ENCODE measurements at regions not wholly inside any gene's neighbourhood (a gene's known extent, or its start where the extent isn't known, plus 50 kb on each side); places are given as distances from the start of the nearest gene placed in this dataset.

- Histone ChIP-seq H3K27ac (ENCODE audit: low read length) (no peak overlapping the region), H3K27me3 (ENCODE audit: control insufficient read depth, insufficient read depth, low read length) (peaks cover 2% of the 10 kb centered on the region; the same call in 1 of the 2 replicates), H3K36me3 (ENCODE audit: control insufficient read depth, insufficient read depth, low read length) (no peaks in the 10 kb centered on the region), H3K4me1 (ENCODE audit: control insufficient read depth, insufficient read depth, low read length) (no peaks in the 10 kb centered on the region; the same call in 1 of the 2 replicates), H3K4me3 (ENCODE audit: low read depth in 2 of 2, low read length in 2 of 2) (no peak overlapping the region), H3K9me3 (ENCODE audit: control insufficient read depth, insufficient read depth, low read depth, low read length) (no peaks in the 10 kb centered on the region)
- intact Hi-C loops (cut with micrococcal nuclease; ENCODE audit: unreplicated experiment) = no loop called here
- POLR2A ChIA-PET = no interaction called here
- TF ChIP-seq SIN3A (IDR thresholded peaks at IDR 0.05; ENCODE audit: borderline replicate concordance, insufficient read depth, low read depth, low read length) (no peak), TCF7L2 (IDR thresholded peaks at IDR 0.05; ENCODE audit: low read depth, low read length) (no peak), POLR2AphosphoS5 (IDR thresholded peaks at IDR 0.05; ENCODE audit: low read depth, low read length) (no peak), CTCF (IDR thresholded peaks at IDR 0.05) (no peak)
- TF ChIP-seq, protein P1, sequence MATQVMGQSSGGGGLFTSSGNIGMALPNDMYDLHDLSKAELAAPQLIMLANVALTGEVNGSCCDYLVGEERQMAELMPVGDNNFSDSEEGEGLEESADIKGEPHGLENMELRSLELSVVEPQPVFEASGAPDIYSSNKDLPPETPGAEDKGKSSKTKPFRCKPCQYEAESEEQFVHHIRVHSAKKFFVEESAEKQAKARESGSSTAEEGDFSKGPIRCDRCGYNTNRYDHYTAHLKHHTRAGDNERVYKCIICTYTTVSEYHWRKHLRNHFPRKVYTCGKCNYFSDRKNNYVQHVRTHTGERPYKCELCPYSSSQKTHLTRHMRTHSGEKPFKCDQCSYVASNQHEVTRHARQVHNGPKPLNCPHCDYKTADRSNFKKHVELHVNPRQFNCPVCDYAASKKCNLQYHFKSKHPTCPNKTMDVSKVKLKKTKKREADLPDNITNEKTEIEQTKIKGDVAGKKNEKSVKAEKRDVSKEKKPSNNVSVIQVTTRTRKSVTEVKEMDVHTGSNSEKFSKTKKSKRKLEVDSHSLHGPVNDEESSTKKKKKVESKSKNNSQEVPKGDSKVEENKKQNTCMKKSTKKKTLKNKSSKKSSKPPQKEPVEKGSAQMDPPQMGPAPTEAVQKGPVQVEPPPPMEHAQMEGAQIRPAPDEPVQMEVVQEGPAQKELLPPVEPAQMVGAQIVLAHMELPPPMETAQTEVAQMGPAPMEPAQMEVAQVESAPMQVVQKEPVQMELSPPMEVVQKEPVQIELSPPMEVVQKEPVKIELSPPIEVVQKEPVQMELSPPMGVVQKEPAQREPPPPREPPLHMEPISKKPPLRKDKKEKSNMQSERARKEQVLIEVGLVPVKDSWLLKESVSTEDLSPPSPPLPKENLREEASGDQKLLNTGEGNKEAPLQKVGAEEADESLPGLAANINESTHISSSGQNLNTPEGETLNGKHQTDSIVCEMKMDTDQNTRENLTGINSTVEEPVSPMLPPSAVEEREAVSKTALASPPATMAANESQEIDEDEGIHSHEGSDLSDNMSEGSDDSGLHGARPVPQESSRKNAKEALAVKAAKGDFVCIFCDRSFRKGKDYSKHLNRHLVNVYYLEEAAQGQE (IDR thresholded peaks at IDR 0.05; ENCODE audit: insufficient read depth in 1 of 2, low read depth in 2 of 2, low read length in 1 of 2) = no peak
- no TSS peak for BruUV-seq (replicated peaks)
- DNase-seq (ENCODE audit: low read depth, low spot score) (no peak), ATAC-seq (no peak)
- CTCF ChIA-PET = no interaction called here
- in situ Hi-C loops (cut with HindIII; ENCODE audit: low pct_unique_long_range_greater_than_20kb, low sequenced_read_pairs) = no loop called here
These were observed 100.4 kb downstream of the CD47 start for GRCh38 chr3:107990433-107990832.

DNA sequence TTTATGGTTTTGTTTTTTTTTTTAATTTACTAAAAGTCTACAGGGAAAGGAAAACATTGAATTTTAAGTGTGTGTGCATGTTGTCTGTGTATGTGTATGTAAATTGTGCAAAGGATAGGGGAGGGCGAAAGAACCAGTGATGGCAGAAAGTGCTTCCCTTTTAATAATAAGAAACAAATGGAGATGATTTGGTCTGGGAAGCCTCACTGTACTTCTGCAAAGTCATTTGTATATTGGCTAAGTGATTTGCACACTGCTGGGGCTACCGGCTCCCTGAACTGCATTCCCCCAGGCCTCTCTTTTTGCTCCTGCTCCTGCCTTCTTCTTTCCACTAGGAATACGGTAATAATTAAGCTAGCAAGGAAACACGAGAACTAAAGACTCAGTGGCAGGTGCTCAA is 101.2 kb downstream of the CD47 start:
- H3K27ac ChIP-seq (ENCODE audit: low read length) = no peak overlapping the region

More for the DNA sequence above, 101.2 kb downstream of the CD47 start:
- CTCF ChIA-PET = no interaction called here
- no peaks in the 10 kb centered on the region; the same call in 1 of the 2 replicates for H3K4me1 ChIP-seq (ENCODE audit: control insufficient read depth, insufficient read depth, low read length)
- ATAC-seq (no peak), DNase-seq (ENCODE audit: low read depth, low spot score) (no peak)
- no peaks in the 10 kb centered on the region for H3K9me3 ChIP-seq (ENCODE audit: control insufficient read depth, insufficient read depth, low read depth, low read length)
- H3K4me3 ChIP-seq (ENCODE audit: low read depth in 2 of 2, low read length in 2 of 2) = no peak overlapping the region
- TF ChIP-seq TCF7L2 (IDR thresholded peaks at IDR 0.05; ENCODE audit: low read depth, low read length) = no peak
- TF ChIP-seq POLR2AphosphoS5 (IDR thresholded peaks at IDR 0.05; ENCODE audit: low read depth, low read length) = no peak
- TF ChIP-seq, protein P1 (IDR thresholded peaks at IDR 0.05; ENCODE audit: insufficient read depth in 1 of 2, low read depth in 2 of 2, low read length in 1 of 2) = no peak
- no peak for TF ChIP-seq CTCF (IDR thresholded peaks at IDR 0.05)
- no peak for TF ChIP-seq SIN3A (IDR thresholded peaks at IDR 0.05; ENCODE audit: borderline replicate concordance, insufficient read depth, low read depth, low read length)
- no peaks in the 10 kb centered on the region for H3K36me3 ChIP-seq (ENCODE audit: control insufficient read depth, insufficient read depth, low read length)
- POLR2A ChIA-PET = no interaction called here
- intact Hi-C loops (cut with micrococcal nuclease; ENCODE audit: unreplicated experiment) (no loop called here), in situ Hi-C loops (cut with HindIII; ENCODE audit: low pct_unique_long_range_greater_than_20kb, low sequenced_read_pairs) (no loop called here)
- BruUV-seq (replicated peaks) = no TSS peak
- peaks cover 2% of the 10 kb centered on the region; the same call in 1 of the 2 replicates for H3K27me3 ChIP-seq (ENCODE audit: control insufficient read depth, insufficient read depth, low read length)

Measured in Panc1 (cell line).